BJ (cell line): ENCODE measurements at regions not wholly inside any gene's neighbourhood (a gene's known extent, or its start where the extent isn't known, plus 50 kb on each side); places are given as distances from the start of the nearest gene placed in this dataset.

Source experiments
- CTCF ChIA-PET: fragments of 350-600 bp; formaldehyde crosslinking; extraction: SDS; loops from one replicate; lab custom pipeline; 2021; ENCODE audit warnings: antibody characterized with exemption, inconsistent platforms; lab: Yijun Ruan, JAX
- POLR2A ChIA-PET: fragments of 300-600 bp; sonication (Branson Sonifier 250); formaldehyde crosslinking; extraction: SDS; loops from one replicate; lab custom pipeline; 2021; ENCODE audit warnings: antibody characterized with exemption; lab: Charles Lee
- DNase-seq: peaks from one replicate; pipeline ENCODE4 v3.0.0-alpha.2; 2011; ENCODE audit warnings: low read depth
- H3K27me3 ChIP-seq: 2 replicates; pipeline ENCODE4 v1.6.0; 2011; ENCODE audit warnings: low read length; ENCODE audit not compliant: control insufficient read depth, insufficient read depth
- H3K36me3 ChIP-seq: 2 replicates; pipeline ENCODE4 v1.5.1; 2011; ENCODE audit warnings: low read length; ENCODE audit not compliant: control insufficient read depth, insufficient read depth
- H3K4me3 ChIP-seq: 2 replicates; pipeline ENCODE4 v1.5.1; 2011; ENCODE audit warnings: low read depth, mild to moderate bottlenecking, control low read depth, low read length
- CTCF ChIP-seq: IDR thresholded peaks from 2 replicates; pipeline ENCODE4 v1.5.1; 2011; ENCODE audit warnings: low read depth, mild to moderate bottlenecking, control low read depth, inconsistent platforms, low read length, moderate library complexity; ENCODE audit not compliant: insufficient read depth

GRCh38 chr1:83531521-83532309, 467.2 kb downstream of the TTLL7 start:
- CTCF ChIA-PET, result no interaction called here
- Histone ChIP-seq H3K4me3 (no peak overlapping the region), H3K36me3 (no peaks in the 10 kb centered on the region), H3K27me3 (no peaks in the 10 kb centered on the region)
- TF ChIP-seq CTCF, result no peak
- DNase-seq, result no peak
- POLR2A ChIA-PET, result interaction anchor here (0.6 kb wide), 1 partner anchor 20 kb away, joined by 3 read pairs; no protein-coding TSS in a partner anchor

- CTCF ChIA-PET, result interaction anchor here (1.1 kb wide), 1 partner anchor 19 kb away, joined by 3 read pairs; no protein-coding TSS in a partner anchor
- no peaks in the 10 kb centered on the region for H3K27me3 ChIP-seq
- no peak for DNase-seq
- TF ChIP-seq CTCF, result no peak
- no peak overlapping the region for H3K4me3 ChIP-seq
- POLR2A ChIA-PET, result no interaction called here
- H3K36me3 ChIP-seq, result no peaks in the 10 kb centered on the region
Measured at GRCh38 chr1:83530506-83530905, 468.4 kb downstream of the TTLL7 start.

- no peak for TF ChIP-seq CTCF
- POLR2A ChIA-PET, result no interaction called here
- DNase-seq, result no peak
- H3K27me3 ChIP-seq, result no peaks in the 10 kb centered on the region
- CTCF ChIA-PET, result interaction anchor here (0.9 kb wide), 1 partner anchor 20 kb away, joined by 3 read pairs; no protein-coding TSS in a partner anchor
- H3K4me3 ChIP-seq, result no peak overlapping the region
- H3K36me3 ChIP-seq, result no peaks in the 10 kb centered on the region
Measured at GRCh38 chr1:83527987-83528386, 470.9 kb downstream of the TTLL7 start.

- ChIA-PET POLR2A (no interaction called here), CTCF (interaction anchor here (1.3 to 1.4 kb wide), 2 partner anchors 13 to 38 kb away, joined by 3 to 6 read pairs; no protein-coding TSS in a partner anchor)
- no peak for TF ChIP-seq CTCF
- Histone ChIP-seq H3K27me3 (no peaks in the 10 kb centered on the region), H3K36me3 (no peaks in the 10 kb centered on the region), H3K4me3 (no peak overlapping the region)
- DNase-seq, result no peak
Measured at GRCh38 chr1:83520797-83521196, 478.1 kb downstream of the TTLL7 start.

GRCh38 chr1:83516369-83516768, 482.6 kb downstream of the TTLL7 start:
- no peaks in the 10 kb centered on the region for H3K27me3 ChIP-seq
- ChIA-PET POLR2A (interaction anchor here (0.7 kb wide), 1 partner anchor 734 kb away, joined by 5 read pairs; no protein-coding TSS in a partner anchor), CTCF (interaction anchor here (1.0 kb wide), 1 partner anchor 125 kb away, joined by 3 read pairs; no protein-coding TSS in a partner anchor)
- H3K4me3 ChIP-seq, result no peak overlapping the region
- DNase-seq, result peak; percentile 75
- TF ChIP-seq CTCF, result no peak
- no peaks in the 10 kb centered on the region for H3K36me3 ChIP-seq
